Keratinocyte (primary cell): ENCODE measurements at regions not wholly inside any gene's neighbourhood (a gene's known extent, or its start where the extent isn't known, plus 50 kb on each side); places are given as distances from the start of the nearest gene placed in this dataset.

ENCODE experiments used
- CTCF ChIP-seq, 3 experiments: IDR thresholded peaks in 1 of 3; conservative IDR thresholded peaks in 1 of 3; optimal IDR thresholded peaks in 1 of 3; 2 replicates in 2 of 3; 3 replicates in 1 of 3; pipeline versions ENCODE3 to v1.5.1; 2011; ENCODE audit warnings: low read length in 3 of 3, mild to moderate bottlenecking in 3 of 3, moderate library complexity in 2 of 3, control low read depth in 1 of 3, inconsistent platforms in 1 of 3; ENCODE audit not compliant: insufficient read depth in 2 of 3; ENCODE audit errors: extremely low read depth in 1 of 3
- EZH2 ChIP-seq: IDR thresholded peaks from one replicate; pipeline ENCODE4 v1.6.1; 2012; ENCODE audit warnings: inconsistent platforms, mild to moderate bottlenecking, low read length, moderate library complexity

- TF ChIP-seq CTCF (optimal IDR thresholded peaks at IDR 0.05 in 1 of 3, IDR thresholded peaks at IDR 0.05 in 1 of 3, conservative IDR thresholded peaks at IDR 0.05 in 1 of 3; ENCODE audit: extremely low read depth in 1 of 3, insufficient read depth in 2 of 3, low read length in 3 of 3) (no peak), EZH2 (no peak)
Measured at GRCh38 chr21:16216288-16216962, 486.6 kb downstream of the USP25 start.
